IMR-90 (cell line): ENCODE measurements at regions not wholly inside any gene's neighbourhood (a gene's known extent, or its start where the extent isn't known, plus 50 kb on each side); places are given as distances from the start of the nearest gene placed in this dataset.

ENCODE experiments used
- ATAC-seq: fragments of 200-7000 bp; cut with Tn5 transposase; 2 replicates; pipeline ENCODE4 v1.9.1; 2020; ENCODE audit warnings: low read depth, mild to moderate bottlenecking, moderate library complexity
- BruUV-seq: library from RNA; stranded (reverse); fragments of 400-500 nt; replicated peaks from 2 replicates; lab custom pipeline; 2021; lab: Mats Ljungman, UMichigan
- CTCF ChIA-PET: fragments of 300-600 bp; formaldehyde crosslinking; extraction: SDS; loops from one replicate; lab custom pipeline; 2021; ENCODE audit warnings: antibody characterized with exemption; lab: Yijun Ruan, JAX
- POLR2A ChIA-PET: fragments of 300-600 bp; sonication (Branson Sonifier 250); formaldehyde crosslinking; loops from one replicate; lab custom pipeline; 2022; ENCODE audit warnings: antibody characterized with exemption; ENCODE audit not compliant: unreplicated experiment; lab: Charles Lee
- DNase-seq: peaks from one replicate; pipeline ENCODE4 v3.0.0; 2013
- H2AFZ ChIP-seq: replicated peaks from 2 replicates; pipeline ENCODE3; 2013; ENCODE audit warnings: low read length, mild to moderate bottlenecking; ENCODE audit not compliant: poor library complexity
- H2AK5ac ChIP-seq: 2 replicates; pipeline ENCODE4 v1.6.1; 2013; ENCODE audit warnings: low read depth, low read length, inconsistent platforms
- H2AK9ac ChIP-seq: replicated peaks from 2 replicates; pipeline ENCODE3; 2013; ENCODE audit warnings: mild to moderate bottlenecking, low read depth, low read length, moderate library complexity; ENCODE audit not compliant: poor library complexity
- H2BK120ac ChIP-seq: 2 replicates; pipeline ENCODE4 v1.6.1; 2013; ENCODE audit warnings: low read depth, low read length, inconsistent platforms
- H2BK15ac ChIP-seq: 3 replicates; pipeline ENCODE4 v1.6.1; 2013; ENCODE audit warnings: low read depth, low read length, inconsistent platforms
- H2BK20ac ChIP-seq: 2 replicates; pipeline ENCODE4 v1.6.1; 2013; ENCODE audit warnings: low read depth, mild to moderate bottlenecking, inconsistent platforms, low read length, moderate library complexity
- H2BK5ac ChIP-seq: 2 replicates; pipeline ENCODE4 v1.6.1; 2013; ENCODE audit warnings: mild to moderate bottlenecking, low read depth, low read length, inconsistent platforms; ENCODE audit not compliant: poor library complexity, severe bottlenecking
- H3K14ac ChIP-seq: replicated peaks from 2 replicates; pipeline ENCODE4 v1.6.1; 2013; ENCODE audit warnings: low read depth, low read length, inconsistent platforms
- H3K18ac ChIP-seq: 2 replicates; pipeline ENCODE4 v1.6.1; 2013; ENCODE audit warnings: low read depth, low read length, control low read depth
- H3K23ac ChIP-seq: 2 replicates; pipeline ENCODE4 v1.6.1; 2013; ENCODE audit warnings: low read depth, low read length, inconsistent platforms
- H3K27ac ChIP-seq: 2 replicates; pipeline ENCODE4 v1.5.1; 2013; ENCODE audit warnings: mild to moderate bottlenecking, control low read depth, low read length; ENCODE audit not compliant: insufficient read depth
- H3K27me3 ChIP-seq: 2 replicates; pipeline ENCODE4 v1.6.1; 2013; ENCODE audit warnings: low read length; ENCODE audit not compliant: control insufficient read depth, insufficient read depth
- H3K36me3 ChIP-seq: 2 replicates; pipeline ENCODE4 v1.6.1; 2013; ENCODE audit warnings: low read length, mixed read lengths; ENCODE audit not compliant: control insufficient read depth, insufficient read depth
- H3K4ac ChIP-seq: 2 replicates; pipeline ENCODE4 v1.6.1; 2013; ENCODE audit warnings: low read depth, low read length, inconsistent platforms
- H3K4me1 ChIP-seq: 2 replicates; pipeline ENCODE4 v1.6.1; 2013; ENCODE audit warnings: low read length, mixed read lengths; ENCODE audit not compliant: control insufficient read depth, insufficient read depth
- H3K4me2 ChIP-seq: 2 replicates; pipeline ENCODE4 v1.6.1; 2013; ENCODE audit warnings: low read depth, mild to moderate bottlenecking, control low read depth, low read length, moderate library complexity
- H3K4me3 ChIP-seq: 2 replicates; pipeline ENCODE4 v1.5.1; 2013; ENCODE audit warnings: low read depth, mild to moderate bottlenecking, control low read depth, low read length, moderate library complexity; ENCODE audit not compliant: insufficient read depth
- H3K56ac ChIP-seq: 2 replicates; pipeline ENCODE4 v1.6.1; 2013; ENCODE audit warnings: low read length, inconsistent platforms; ENCODE audit not compliant: insufficient read depth; ENCODE audit errors: extremely low read depth
- H3K79me1 ChIP-seq, 2 experiments: 2 replicates each; pipeline ENCODE4 v1.6.1; 2013; ENCODE audit warnings: low read length in 2 of 2, inconsistent platforms in 1 of 2, low read depth in 1 of 2
- H3K9ac ChIP-seq: 2 replicates; pipeline ENCODE4 v1.6.1; 2013; ENCODE audit warnings: low read depth, low read length, control low read depth
- H3K9me1 ChIP-seq: 2 replicates; pipeline ENCODE4 v1.6.1; 2013; ENCODE audit warnings: low read length, inconsistent platforms; ENCODE audit not compliant: insufficient read depth
- H3K9me3 ChIP-seq: 2 replicates; pipeline ENCODE4 v1.6.1; 2013; ENCODE audit warnings: low read length; ENCODE audit not compliant: control insufficient read depth, insufficient read depth
- H4K20me1 ChIP-seq: 2 replicates; pipeline ENCODE4 v1.6.1; 2013; ENCODE audit warnings: low read length, inconsistent platforms; ENCODE audit not compliant: insufficient read depth
- H4K5ac ChIP-seq: 2 replicates; pipeline ENCODE4 v1.6.1; 2013; ENCODE audit warnings: mild to moderate bottlenecking, low read depth, low read length, control low read depth
- H4K8ac ChIP-seq, 2 experiments: 2 replicates each; pipeline ENCODE4 v1.6.1; 2013; ENCODE audit warnings: low read depth in 2 of 2, low read length in 2 of 2, control low read depth in 1 of 2, inconsistent platforms in 1 of 2
- H4K91ac ChIP-seq: 2 replicates; pipeline ENCODE4 v1.6.1; 2013; ENCODE audit warnings: low read depth, low read length, inconsistent platforms; ENCODE audit not compliant: insufficient read depth
- CEBPB ChIP-seq: IDR thresholded peaks from 2 replicates; pipeline ENCODE4 v1.6.1; 2012; ENCODE audit warnings: low read depth, low read length, improper control_type of control experiment
- CHD1 ChIP-seq: IDR thresholded peaks from 2 replicates; pipeline ENCODE4 v1.6.1; 2012; ENCODE audit warnings: low read depth, low read length, improper control_type of control experiment
- ELK1 ChIP-seq: fragments of 150-350 bp; IDR thresholded peaks from 2 replicates; pipeline ENCODE4 v1.6.1; 2016; ENCODE audit warnings: low read depth, mild to moderate bottlenecking, low read length, moderate library complexity, borderline replicate concordance
- FOS ChIP-seq: fragments of 150-350 bp; IDR thresholded peaks from 2 replicates; pipeline ENCODE4 v1.6.1; 2016; ENCODE audit warnings: low read depth, low read length
- MAFK ChIP-seq: IDR thresholded peaks from 2 replicates; pipeline ENCODE4 v1.6.1; 2012; ENCODE audit warnings: low read depth, low read length, improper control_type of control experiment
- MXI1 ChIP-seq: IDR thresholded peaks from 2 replicates; pipeline ENCODE4 v1.6.1; 2012; ENCODE audit warnings: low read depth, mild to moderate bottlenecking, low read length, moderate library complexity, borderline replicate concordance
- RCOR1 ChIP-seq: IDR thresholded peaks from 2 replicates; pipeline ENCODE4 v1.6.1; 2012; ENCODE audit warnings: mild to moderate bottlenecking, low read length, improper control_type of control experiment; ENCODE audit not compliant: insufficient replicate concordance
- RFX5 ChIP-seq: IDR thresholded peaks from 2 replicates; pipeline ENCODE4 v1.8.0; 2012; ENCODE audit warnings: low read depth, mild to moderate bottlenecking, low read length, moderate library complexity
- USF2 ChIP-seq: fragments of 150-350 bp; IDR thresholded peaks from 2 replicates; pipeline ENCODE4 v1.6.1; 2017; ENCODE audit warnings: mild to moderate bottlenecking, antibody characterized with exemption, low read length, low read depth
- WGBS, 2 experiments: methylation state at CpG; one replicate each; pipeline versions ENCODE4 v1.1.5 to v1.1.7; 2013; ENCODE audit warnings: missing lambda C conversion rate in 2 of 2; ENCODE audit not compliant: insufficient read length in 1 of 2; ENCODE audit errors: extremely low coverage in 2 of 2; 5-methylcytosine and 5-hydroxymethylcytosine counted together
- dilution Hi-C: fragments of 300-500 bp; cut with HindIII; formaldehyde crosslinking; loops from one replicate; pipeline ENCODE4 v1.14.3; 2018; ENCODE audit warnings: low sequenced_read_pairs; ENCODE audit not compliant: unreplicated experiment
- in situ Hi-C: fragments of 300-500 bp; cut with MboI; formaldehyde crosslinking; loops from 3 replicates; pipeline ENCODE4 v1.14.3; 2019; ENCODE audit warnings: low sequenced_read_pairs, inconsistent platforms, mixed read lengths
- intact Hi-C: fragments of 100-400 bp; cut with micrococcal nuclease; formaldehyde crosslinking; loops from 2 replicates; pipeline ENCODE4 v1.10.0; 2022
- TF ChIP-seq, protein P1 (sequence below): conservative IDR thresholded peaks from 2 replicates; pipeline ENCODE4 v1.5.1; 2012; ENCODE audit warnings: mild to moderate bottlenecking, low read depth, low read length, improper control_type of control experiment

DNA sequence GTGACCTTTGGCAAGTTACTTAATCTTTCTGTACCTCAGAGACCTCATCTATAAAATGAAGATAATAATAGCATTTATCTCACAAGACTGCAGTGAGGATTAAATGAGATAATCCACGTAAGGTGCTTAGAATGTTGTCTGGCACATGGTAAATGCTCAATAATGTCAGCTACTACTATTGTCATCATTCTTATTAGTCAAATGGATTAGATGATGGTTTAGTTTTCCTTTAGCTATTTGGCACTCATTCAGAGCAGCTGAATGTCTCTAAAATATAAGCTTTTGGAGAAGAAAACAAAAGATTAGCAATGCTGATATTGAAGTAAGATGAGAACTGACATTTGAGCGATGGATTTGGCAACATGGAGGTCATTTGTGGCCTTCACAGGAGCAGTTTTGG lies 125.1 kb downstream of the AQP4 start:
- ATAC-seq (no peak), DNase-seq (no peak)
- no peak overlapping the region for H4K91ac ChIP-seq
- no peak overlapping the region for H3K56ac ChIP-seq
- H3K79me1 ChIP-seq: no peaks in the 10 kb centered on the region
- dilution Hi-C loops (no loop called here), in situ Hi-C loops (no loop called here), intact Hi-C loops (no loop called here)
- H3K27me3 ChIP-seq: no peaks in the 10 kb centered on the region
- H4K5ac ChIP-seq: no peak overlapping the region
- H3K27ac ChIP-seq: no peak overlapping the region
- ChIA-PET CTCF (no interaction called here), POLR2A (no interaction called here)
- H3K9me1 ChIP-seq: no peaks in the 10 kb centered on the region
- TF ChIP-seq CEBPB (no peak), ELK1 (no peak), FOS (no peak), RCOR1 (no peak), CHD1 (no peak), MXI1 (no peak), RFX5 (no peak), MAFK (no peak), USF2 (no peak)
- TF ChIP-seq, protein P1, sequence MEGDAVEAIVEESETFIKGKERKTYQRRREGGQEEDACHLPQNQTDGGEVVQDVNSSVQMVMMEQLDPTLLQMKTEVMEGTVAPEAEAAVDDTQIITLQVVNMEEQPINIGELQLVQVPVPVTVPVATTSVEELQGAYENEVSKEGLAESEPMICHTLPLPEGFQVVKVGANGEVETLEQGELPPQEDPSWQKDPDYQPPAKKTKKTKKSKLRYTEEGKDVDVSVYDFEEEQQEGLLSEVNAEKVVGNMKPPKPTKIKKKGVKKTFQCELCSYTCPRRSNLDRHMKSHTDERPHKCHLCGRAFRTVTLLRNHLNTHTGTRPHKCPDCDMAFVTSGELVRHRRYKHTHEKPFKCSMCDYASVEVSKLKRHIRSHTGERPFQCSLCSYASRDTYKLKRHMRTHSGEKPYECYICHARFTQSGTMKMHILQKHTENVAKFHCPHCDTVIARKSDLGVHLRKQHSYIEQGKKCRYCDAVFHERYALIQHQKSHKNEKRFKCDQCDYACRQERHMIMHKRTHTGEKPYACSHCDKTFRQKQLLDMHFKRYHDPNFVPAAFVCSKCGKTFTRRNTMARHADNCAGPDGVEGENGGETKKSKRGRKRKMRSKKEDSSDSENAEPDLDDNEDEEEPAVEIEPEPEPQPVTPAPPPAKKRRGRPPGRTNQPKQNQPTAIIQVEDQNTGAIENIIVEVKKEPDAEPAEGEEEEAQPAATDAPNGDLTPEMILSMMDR: no peak
- no peak overlapping the region for H3K4me3 ChIP-seq
- H3K18ac ChIP-seq: no peak overlapping the region
- no peak overlapping the region for H2BK20ac ChIP-seq
- no peak overlapping the region for H2AK5ac ChIP-seq
- no peak overlapping the region for H2BK15ac ChIP-seq
- H3K9ac ChIP-seq: no peak overlapping the region
- H2BK5ac ChIP-seq: no peak overlapping the region
- no peak overlapping the region for H3K4ac ChIP-seq
- no peak overlapping the region for H3K4me2 ChIP-seq
- no peaks in the 10 kb centered on the region for H3K36me3 ChIP-seq
- no TSS peak for BruUV-seq
- no peak overlapping the region for H2AK9ac ChIP-seq
- WGBS, 2 experiments: 0% methylated on average over 1 of the region's 2 CpGs; no CpG with 5 or more reads in 1 of the 2 experiments
- no peak overlapping the region for H2AFZ ChIP-seq
- no peaks in the 10 kb centered on the region for H3K9me3 ChIP-seq
- H4K20me1 ChIP-seq: no peaks in the 10 kb centered on the region
- no peak overlapping the region for H4K8ac ChIP-seq
- no peak overlapping the region for H2BK120ac ChIP-seq
- H3K14ac ChIP-seq: no peak overlapping the region
- no peaks in the 10 kb centered on the region for H3K4me1 ChIP-seq
- H3K23ac ChIP-seq: no peak overlapping the region
